GM12873 (cell line): ENCODE measurements at regions not wholly inside any gene's neighbourhood (a gene's known extent, or its start where the extent isn't known, plus 50 kb on each side); places are given as distances from the start of the nearest gene placed in this dataset.
A peak's percentile ranks its signal among the peaks of the same experiment; 100 is the strongest.

Experiments used
- TF ChIP-seq, protein P1 (sequence below): IDR thresholded peaks from 2 replicates; pipeline ENCODE4 v1.5.1; 2012; ENCODE audit warnings: low read depth, mild to moderate bottlenecking, moderate library complexity, low read length, control low read depth; ENCODE audit not compliant: insufficient read depth; ENCODE audit errors: missing control alignments

DNA sequence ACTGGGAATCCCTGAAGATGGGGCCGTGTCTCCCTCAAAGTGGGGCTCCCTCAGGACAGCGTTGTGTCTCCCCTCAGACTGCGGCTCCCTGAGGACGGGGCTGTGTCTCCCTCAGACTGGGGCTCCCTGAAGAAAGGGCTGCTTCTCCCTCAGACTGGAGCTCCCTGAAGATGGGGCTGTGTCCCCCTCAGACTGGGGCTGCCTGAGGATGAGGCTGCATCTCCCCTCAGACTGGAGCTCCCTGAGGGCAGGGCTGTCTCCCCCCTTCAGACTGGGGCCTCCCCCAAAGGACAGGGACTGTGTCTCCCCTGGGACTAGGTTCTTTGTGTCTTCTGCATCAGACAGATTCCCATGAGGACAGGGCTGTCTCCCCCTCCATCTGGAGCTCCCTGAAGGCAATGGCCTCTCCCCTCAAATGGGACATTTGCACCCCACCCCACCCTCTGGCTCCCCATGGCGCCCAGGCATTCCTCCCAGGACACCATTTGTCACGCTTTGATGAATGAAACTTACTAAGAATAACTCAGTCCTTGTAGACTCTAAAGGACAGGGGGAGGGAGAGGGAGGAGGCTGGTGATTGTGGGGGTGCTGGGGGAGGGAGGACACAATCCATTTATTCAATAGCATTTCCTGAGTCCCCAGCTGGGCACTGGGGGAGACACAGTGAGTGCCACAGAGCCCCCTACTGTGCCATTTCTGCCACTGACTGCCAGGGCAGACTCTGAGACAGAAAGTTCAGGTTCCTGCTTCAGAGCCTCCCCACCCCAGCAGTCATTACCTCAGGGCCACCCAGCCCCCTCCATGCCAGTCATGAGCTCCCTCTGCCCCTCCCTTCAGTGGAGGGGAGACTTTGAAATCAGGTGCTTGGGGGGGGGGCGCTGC is 122.4 kb downstream of the MRPL14 start:
- TF ChIP-seq, protein P1, sequence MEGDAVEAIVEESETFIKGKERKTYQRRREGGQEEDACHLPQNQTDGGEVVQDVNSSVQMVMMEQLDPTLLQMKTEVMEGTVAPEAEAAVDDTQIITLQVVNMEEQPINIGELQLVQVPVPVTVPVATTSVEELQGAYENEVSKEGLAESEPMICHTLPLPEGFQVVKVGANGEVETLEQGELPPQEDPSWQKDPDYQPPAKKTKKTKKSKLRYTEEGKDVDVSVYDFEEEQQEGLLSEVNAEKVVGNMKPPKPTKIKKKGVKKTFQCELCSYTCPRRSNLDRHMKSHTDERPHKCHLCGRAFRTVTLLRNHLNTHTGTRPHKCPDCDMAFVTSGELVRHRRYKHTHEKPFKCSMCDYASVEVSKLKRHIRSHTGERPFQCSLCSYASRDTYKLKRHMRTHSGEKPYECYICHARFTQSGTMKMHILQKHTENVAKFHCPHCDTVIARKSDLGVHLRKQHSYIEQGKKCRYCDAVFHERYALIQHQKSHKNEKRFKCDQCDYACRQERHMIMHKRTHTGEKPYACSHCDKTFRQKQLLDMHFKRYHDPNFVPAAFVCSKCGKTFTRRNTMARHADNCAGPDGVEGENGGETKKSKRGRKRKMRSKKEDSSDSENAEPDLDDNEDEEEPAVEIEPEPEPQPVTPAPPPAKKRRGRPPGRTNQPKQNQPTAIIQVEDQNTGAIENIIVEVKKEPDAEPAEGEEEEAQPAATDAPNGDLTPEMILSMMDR: peak; percentile 58

DNA sequence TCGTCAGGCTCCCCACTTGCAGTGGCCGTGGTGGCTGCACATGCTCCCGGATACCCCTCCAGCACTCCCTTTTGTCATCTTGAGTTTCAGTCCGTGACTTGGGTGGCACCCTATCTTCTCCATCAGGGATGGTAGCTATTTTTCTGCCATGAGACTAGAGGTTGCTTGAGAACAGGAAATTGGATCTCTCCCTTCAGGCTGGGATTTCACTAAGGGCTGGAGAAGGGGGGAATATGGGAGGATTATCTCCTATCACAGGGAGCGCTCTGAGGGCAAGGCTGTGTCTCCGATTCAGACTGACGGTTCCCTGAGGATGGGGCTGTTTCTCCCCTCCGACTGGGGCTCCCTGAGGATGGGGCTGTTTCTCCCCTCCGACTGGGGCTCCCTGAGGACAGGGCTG is 123.1 kb downstream of the MRPL14 start:
- TF ChIP-seq, protein P1: no peak

DNA sequence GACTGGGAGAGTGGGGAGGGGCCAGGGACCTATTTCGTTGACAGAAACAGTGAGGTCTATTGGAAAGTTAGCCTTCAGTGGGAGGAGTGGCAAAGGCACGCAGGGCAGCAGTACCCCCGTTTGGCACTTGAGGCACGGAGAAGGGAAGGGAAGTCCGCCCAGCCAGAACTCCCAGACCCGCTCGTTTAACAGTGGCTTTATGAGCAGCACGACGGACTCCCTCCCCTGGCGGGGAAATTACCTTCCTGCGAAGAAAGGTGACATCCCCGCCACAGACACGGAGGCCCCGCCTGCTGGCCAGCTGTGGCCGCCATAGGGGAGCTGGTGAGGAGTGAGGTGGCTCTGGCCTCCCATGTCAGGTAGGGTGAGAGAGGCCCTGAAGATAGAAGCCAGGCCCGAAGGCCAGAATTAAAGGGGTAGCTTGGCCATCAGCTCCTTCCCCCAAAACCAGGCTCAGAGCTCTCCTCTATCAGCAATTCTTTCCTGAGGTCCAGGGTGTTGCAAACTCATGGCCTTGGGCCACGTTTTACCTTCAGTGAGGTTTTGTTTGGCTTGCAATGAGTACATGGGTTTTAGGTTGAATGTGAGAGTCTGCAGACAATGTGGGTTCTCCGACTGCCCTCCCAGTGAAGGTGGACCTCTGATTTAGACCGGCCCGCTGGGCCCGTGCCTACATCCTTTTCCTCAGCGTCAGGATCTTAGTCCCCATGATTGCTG is 123.7 kb downstream of the MRPL14 start:
- TF ChIP-seq, protein P1: peak; percentile 18

DNA sequence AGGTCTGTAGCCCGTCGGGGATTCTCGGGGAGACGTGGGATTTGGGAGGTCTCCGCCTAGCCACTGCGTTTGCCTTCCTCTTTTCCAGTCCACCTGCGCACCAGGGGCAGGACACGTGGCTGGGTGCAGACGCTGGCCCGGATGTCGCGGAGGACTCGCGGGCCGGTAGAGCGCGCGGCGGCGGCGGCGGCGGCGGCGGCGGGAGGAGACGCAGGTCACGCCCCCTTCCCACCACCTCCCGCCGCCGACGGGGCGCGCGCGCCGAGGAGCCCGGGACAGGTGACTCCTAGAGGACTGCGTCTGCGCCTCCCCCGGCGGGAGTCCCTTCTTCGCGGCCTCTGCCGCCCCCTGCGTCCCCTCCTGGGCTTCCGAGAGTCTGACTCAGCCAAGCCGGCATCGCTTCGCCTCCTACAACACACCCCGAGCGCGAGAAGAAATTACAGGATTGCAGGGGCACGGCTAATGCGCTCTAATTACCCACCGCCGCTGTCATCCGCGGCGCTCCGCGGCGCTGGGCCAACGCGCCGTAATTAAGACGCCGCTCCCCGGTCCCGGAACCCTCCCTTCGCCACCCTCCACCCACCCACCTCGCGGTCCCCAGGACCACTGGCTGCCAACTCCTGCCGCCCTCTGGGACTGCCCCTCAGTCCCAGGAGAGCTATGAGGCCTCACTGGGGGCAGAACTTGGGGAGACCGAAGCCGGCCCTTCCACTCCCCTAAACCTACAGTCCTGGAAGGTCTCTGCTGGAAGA is 124.5 kb downstream of the MRPL14 start:
- TF ChIP-seq, protein P1: peak; percentile 21

DNA sequence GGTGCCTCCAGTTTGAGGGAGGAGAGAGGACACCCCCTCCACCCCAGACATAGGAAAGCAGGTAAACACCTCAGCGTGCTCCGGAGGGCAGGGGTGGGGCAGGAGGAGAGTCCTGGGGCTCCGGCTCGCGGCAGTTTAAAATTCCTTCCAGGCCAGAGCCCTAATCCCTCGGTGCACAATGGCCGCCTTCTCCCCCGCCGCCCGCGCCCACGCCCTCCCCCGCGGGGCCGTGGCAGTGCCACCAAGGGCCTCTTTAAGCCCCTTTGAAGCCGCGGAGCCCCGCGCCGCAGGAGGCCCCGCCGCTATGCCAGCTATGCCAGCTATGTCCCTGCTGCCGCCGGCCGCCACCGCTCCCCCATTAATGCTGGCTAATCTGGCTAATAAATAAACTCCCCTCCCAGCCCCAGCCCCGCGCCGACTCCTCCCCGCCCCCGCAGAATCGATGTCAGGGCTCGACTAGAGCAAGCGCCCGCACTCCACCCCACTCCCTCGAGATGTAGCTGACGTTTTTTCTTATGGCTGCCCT is 125.1 kb downstream of the MRPL14 start:
- TF ChIP-seq, protein P1: no peak

DNA sequence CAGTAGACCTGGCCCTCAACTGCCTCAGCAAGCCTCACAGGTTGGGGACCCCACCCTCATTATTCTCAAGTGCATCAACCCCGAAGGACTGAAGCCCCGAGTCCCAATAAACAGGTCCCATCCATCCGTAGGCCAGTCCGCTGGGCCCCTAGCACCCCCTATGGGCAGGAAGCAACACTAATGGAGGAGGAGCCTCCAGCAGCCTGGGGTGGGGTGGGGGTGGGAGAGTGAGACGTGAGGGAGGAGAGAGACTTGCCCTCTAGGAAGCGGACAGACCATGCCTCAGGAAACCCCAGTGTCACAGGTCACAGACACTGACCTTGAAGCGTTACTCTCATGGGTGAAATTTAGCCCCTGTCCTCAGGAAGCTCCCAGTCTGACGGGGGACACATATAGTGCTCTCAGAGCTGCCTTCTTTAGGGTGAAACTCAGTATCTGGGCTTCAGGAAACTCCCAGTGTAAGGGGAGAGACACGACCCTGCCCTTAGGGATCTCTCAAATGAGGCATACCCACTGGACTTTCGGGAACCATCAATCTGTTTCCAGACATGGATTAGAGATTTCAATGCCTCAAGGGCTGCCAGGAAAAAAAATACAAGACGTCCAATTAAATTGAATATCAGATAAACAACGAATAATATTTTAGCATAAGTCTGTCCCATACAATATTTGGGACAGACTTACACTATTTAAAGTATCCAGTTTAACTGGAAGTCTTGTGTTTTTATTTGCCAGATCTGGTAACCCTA is 125.8 kb downstream of the MRPL14 start:
- TF ChIP-seq, protein P1: peak; percentile 65
